HG03139 (cell line): ENCODE measurements at regions not wholly inside any gene's neighbourhood (a gene's known extent, or its start where the extent isn't known, plus 50 kb on each side); places are given as distances from the start of the nearest gene placed in this dataset.
"Not testable (repeated sequence)": the region's sequence is repeated elsewhere in the genome, so short reads cannot be mapped to it uniquely, and the experiment has no call there.

Experiments
- ATAC-seq: cut with Tn5 transposase; IDR thresholded peaks from one replicate; pipeline ENCODE4 v1.9.1; 2021; ENCODE audit not compliant: unreplicated experiment

- no peak for ATAC-seq
Measured at GRCh38 chr5:130386155-130386554, 481.9 kb downstream of the CHSY3 start.

- no peak for ATAC-seq
Measured at GRCh38 chr5:130385656-130386055, 481.4 kb downstream of the CHSY3 start.

- ATAC-seq = no peak
Measured at GRCh38 chr5:130365956-130366355, 461.7 kb downstream of the CHSY3 start.

GRCh38 chr5:130350131-130350530 lies 445.9 kb downstream of the CHSY3 start:
- ATAC-seq = no peak

GRCh38 chr5:130337179-130337888 lies 433.1 kb downstream of the CHSY3 start:
- no peak for ATAC-seq

- ATAC-seq = no peak
Measured at GRCh38 chr5:130335117-130335516, 430.9 kb downstream of the CHSY3 start.

GRCh38 chr5:130333089-130333488 lies 428.8 kb downstream of the CHSY3 start:
- no peak for ATAC-seq

GRCh38 chr5:130331332-130331731 lies 427.1 kb downstream of the CHSY3 start:
- no peak for ATAC-seq

GRCh38 chr5:130324953-130325671 lies 420.8 kb downstream of the CHSY3 start:
- ATAC-seq = no peak

- ATAC-seq = peak; percentile 99
Measured at GRCh38 chr5:130323804-130324454, 419.7 kb downstream of the CHSY3 start.

GRCh38 chr5:130321931-130322330 lies 417.7 kb downstream of the CHSY3 start:
- no peak for ATAC-seq

- ATAC-seq = peak; percentile 77
Measured at GRCh38 chr5:130316971-130317680, 412.9 kb downstream of the CHSY3 start.

GRCh38 chr5:130295235-130295634 lies 391.0 kb downstream of the CHSY3 start:
- no peak for ATAC-seq

GRCh38 chr5:130294798-130295197 lies 390.5 kb downstream of the CHSY3 start:
- ATAC-seq = not testable (repeated sequence)

GRCh38 chr5:130290219-130290618 lies 386.0 kb downstream of the CHSY3 start:
- no peak for ATAC-seq

- no peak for ATAC-seq
Measured at GRCh38 chr5:130289132-130290088, 385.1 kb downstream of the CHSY3 start.

GRCh38 chr5:130287438-130287837 lies 383.2 kb downstream of the CHSY3 start:
- no peak for ATAC-seq

GRCh38 chr5:130286971-130287370 lies 382.7 kb downstream of the CHSY3 start:
- no peak for ATAC-seq

- no peak for ATAC-seq
Measured at GRCh38 chr5:130282049-130282448, 377.8 kb downstream of the CHSY3 start.

GRCh38 chr5:130280528-130281217 lies 376.4 kb downstream of the CHSY3 start:
- ATAC-seq = no peak
